HG02852 (cell line): ENCODE measurements at regions not wholly inside any gene's neighbourhood (a gene's known extent, or its start where the extent isn't known, plus 50 kb on each side); places are given as distances from the start of the nearest gene placed in this dataset.

ENCODE experiments used
- ATAC-seq: cut with Tn5 transposase; IDR thresholded peaks from one replicate; pipeline ENCODE4 v1.9.1; 2021; ENCODE audit warnings: mild to moderate bottlenecking, moderate library complexity; ENCODE audit not compliant: unreplicated experiment

DNA sequence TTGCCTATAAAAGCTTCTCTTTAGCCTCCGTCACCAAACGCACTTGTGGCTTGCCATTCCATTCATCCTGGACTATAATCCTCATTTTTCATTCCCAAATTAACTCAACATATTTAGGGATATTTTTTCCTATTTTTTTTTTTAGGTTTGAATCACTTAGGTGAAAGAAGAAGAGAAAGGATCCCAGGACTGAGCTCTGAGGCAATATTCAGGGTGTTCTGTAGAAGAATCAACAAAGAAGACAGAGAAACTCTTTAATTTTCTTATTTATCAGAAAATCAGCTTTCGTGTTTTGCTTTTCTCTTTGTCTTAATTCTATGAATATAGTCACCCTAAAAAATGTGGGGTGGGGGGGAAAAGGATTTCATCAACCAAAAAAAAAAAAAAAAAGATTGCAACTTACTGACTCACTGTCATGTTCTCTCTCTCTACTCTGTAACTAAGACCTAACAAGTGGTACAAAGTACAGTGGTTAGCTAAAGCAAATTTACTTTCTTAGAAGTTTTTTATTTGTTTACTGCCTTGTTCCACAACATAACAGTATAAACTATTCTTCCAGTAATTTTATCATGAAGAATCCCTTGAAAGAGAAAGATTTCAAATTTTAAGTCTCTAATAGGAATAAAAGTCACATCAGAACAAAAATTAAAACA lies 272.0 kb downstream of the DHX15 start:
- ATAC-seq = no peak

DNA sequence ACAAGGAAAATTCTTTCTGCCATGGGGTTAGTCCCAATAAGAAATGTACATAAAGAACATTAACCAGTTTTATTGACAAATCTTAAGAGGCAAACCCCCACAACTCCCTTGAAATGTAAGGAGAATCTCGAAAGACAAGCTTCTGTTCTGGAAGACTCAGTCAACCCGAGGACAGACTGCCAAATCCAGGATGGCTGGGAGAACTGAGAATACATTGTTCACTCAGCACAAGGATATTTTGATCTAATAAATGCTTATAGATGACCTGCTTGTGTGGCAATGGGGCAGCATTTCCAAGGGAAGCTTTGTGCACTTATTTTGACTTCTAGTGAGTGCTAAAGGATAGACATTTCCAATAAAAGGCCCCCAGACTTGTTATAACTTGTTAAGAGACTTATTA lies 280.4 kb downstream of the DHX15 start:
- ATAC-seq = no peak

DNA sequence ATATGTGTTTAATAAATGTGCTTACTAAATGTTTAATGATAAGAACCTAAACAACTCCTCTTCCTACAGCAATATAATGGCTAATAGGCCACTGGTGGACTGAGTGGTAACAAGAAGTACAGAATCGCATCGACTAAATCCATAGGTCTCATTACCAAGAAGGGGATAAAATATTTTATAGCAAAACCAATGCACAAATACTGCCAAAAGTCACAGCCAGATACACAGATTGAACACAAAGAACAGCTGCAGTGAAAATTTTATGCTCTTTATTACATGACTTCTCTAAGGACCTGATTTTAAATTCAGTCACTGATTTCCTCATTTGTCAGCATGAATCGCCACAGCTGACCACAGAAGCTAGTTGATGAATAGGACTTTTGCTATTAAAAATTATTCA lies 285.4 kb downstream of the DHX15 start:
- ATAC-seq = no peak

DNA sequence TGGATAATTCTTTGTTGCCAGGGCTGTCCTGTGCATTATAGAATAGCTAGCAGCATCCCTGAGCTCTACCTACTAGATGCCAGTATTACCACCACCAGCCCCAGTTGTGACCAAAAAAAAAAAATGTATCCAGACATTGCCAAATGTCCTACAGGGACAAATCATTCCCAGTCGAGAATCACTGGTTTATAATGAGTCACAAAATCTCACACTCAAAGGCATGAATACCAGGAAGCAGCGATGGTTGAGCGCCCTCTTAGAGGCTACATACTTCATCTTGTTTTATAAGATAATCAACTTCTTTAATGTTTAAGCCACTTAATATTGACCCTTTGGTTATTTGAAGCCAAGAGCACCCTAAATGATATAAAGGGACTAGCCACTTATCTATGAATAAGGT lies 297.3 kb downstream of the DHX15 start:
- ATAC-seq = no peak

DNA sequence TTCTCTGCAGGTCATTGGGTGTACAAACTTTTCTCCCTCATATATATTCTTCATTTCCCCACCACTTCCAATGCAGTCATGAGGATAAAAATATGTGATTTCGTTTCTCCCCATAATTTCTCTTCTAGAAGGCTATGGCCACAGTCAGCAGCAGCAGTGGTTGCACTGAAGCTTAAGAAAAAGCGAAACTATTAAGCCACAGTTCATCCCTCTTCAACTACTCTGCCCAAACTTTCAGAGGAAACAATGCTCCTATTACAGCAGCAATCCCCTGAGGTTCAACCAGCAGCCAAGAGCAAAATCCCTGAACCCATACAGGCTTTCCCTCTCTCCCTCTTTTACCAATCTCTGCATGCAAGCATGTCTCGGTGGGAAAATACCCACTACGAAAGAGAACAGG lies 298.6 kb downstream of the DHX15 start:
- ATAC-seq = no peak

DNA sequence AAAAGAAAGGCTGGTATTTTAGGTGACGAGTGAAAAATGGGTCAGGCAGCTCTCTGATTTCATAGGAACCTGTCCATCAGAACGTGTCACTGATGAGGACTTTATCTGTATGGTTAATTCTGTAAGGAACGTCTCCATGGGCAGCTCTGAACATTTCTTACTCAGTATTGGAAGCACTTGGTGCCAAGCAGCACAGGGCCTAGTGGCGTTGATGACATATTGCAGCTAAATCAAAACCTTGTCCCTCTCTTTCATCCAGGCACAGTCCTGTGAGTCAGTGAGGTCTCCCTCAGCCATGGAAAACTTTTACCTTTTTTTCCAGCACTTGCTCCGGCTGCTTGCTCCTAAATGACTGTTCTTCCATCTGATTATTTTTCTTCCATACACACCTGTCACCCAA lies 301.9 kb downstream of the DHX15 start:
- no peak for ATAC-seq

DNA sequence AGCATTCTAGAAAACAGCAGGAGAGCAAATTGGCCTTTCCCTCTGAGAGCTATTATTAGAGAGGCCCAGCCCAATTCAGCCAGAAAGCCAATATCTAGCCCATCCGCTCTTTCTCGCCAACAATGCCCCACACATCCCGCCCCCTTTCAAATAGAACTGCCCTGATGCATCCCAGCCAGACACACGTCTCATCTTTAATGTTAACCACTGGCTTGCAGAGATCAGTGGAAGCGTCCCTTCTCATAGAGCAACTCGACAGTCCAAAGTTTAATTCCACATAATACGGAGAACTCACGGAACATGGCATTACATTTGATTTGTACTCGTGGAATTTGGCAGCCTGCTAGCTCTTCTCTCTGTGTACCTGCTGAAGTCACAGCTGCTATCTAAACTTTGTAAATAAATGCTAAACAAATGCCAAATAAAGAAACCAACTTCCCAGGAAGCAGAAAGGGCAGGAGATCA lies 304.4 kb downstream of the DHX15 start:
- ATAC-seq = no peak

DNA sequence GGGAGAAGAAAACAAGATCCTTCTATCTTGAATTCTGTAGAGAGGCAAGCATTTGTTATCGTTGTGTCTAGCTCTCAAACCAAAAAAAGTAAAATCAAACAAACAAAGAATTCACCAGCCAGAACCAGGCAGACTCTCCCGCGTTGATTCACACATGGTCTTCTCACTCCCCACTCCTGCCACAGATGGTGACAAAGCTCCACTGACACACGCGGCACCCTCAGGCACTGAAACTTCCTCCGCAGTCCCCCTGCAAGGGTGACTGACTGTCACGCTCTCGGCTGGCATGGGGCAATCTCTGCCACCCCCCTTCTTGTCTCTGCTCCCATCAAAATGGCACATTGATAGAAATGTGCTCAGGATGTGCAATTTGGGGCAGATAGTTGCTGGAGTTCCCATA lies 304.9 kb downstream of the DHX15 start:
- no peak for ATAC-seq

DNA sequence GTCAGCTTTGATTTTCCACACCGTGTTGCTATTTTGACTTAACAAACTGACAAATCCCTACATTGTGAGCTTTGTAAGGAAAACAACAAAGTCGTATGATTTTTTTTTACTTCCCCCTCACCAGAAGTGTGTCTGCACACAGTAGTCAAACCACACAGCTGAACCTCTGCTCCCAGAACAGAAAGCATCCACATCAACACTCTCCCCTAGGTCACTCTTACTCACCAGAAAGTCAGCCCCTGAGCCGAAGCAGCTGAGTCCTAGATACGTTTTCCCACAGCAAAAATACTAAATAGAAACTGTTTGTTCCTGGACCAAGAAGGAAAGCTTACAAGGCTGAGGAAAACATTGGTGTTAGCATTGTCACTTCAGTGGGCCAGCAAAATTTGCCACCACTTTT lies 305.7 kb downstream of the DHX15 start:
- ATAC-seq = no peak

DNA sequence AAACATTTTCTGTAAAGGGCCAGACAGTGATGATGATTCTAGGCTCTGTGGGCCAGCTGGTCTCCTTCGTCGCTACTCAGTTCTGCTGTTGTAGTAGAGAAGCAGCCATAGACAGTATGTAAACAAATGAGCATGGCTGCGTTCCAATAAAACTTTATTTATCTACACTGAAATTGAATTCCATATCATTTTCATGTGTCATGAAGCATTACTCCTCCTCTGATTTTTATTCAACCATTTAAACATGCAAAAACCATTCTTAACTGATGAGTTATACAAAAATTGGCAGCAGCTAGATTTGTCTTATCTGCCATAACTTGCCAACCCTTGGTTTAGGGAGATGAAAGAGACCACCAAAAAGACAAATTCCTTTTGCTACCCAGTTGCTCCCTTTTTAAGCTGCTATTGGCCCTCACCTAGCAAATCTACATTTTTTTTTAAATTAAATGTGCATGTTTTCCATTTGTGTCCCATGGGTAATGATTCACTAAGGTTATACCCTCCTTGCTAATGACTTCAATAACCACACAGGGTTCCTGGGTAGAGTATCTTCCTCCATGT lies 309.9 kb downstream of the DHX15 start:
- no peak for ATAC-seq

DNA sequence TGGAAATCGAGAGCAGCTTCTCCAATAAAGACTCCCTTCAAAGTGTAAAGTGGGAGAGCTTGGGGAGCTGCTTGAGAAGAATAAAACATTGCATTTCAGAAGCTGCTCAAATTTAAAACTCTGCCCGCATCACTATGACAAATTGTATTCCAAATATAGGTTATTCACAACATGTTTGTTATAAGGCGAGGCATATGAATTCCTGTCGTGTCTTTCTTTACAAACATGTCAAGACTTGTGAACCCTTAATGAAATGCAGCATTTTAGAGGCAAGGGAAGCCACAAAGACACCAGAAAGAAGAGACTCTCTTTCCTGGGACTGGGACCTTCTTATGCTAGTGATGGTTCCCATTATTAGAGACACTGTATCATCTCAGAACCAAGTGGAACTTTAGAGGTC lies 311.2 kb downstream of the DHX15 start:
- no peak for ATAC-seq

DNA sequence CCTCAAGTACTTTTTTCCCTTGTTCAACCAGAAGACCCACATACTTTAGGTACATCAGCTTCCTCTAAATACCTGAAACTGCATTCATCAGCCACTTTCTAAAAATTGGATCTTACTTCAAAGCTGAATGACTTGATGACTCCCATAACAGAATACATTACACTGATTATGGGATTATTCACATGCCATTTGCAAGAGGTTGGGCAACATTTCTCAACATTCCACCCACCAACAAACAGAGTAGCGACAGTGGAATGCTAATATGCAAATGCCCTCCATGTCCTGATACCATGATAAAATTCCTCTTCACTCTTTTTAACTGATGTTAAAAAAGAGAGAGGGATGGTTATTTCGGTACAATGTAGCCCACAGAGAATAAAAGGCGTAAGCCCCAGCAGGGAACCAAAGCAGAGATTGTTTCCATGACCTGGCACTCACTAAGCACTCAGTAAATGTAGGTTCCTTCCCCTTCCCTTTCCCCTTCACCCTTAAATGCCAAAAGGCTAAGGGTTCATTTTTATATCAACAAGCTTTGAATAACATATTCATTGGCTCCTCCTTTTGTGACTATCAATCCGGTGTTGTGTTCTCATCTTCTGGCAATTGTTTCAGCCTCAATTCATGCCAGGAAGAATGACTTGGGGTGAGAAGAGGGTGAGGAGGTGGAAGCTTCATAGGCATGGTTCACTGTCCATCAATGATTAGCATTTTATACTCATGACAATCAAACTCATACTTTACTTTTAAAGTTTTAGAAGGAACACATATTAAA lies 317.2 kb downstream of the DHX15 start:
- ATAC-seq = no peak

DNA sequence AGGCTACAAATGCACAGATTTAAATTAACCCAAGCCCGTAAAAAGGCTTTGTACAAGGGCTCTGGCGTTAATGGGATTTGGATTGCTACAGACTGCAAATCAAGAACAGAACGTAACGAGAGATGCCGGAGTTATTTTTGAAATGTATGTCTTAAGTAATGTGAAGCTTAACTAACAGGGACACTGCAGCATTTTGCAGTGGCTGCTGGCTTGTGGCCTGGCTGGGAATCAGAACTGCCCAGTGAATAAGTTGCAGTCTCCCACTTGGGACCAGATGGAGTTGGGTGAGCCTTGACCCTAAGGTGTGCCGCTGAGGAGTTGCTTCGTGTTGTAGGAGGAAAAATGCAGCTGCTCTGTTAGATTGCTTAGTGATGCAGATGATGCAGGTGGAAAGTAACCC lies 318.4 kb downstream of the DHX15 start:
- no peak for ATAC-seq

DNA sequence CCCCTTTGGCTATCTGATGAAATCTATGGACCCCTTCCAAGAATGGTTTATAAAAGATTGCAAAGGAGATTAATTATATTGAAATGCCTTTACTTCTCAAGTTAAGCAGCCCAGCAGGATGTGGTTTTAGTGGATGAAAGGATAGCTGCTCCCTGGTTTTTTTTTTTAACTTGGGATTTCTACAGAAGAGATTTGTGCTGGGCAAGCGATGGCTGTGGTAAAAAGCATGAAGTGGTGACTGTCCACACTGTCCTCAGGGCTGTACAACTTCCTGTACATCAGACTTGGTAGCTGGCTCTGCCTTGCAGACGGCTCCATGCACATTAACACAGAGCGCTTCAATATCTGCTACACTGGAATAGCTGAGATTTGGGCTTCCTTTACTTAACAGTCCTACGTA lies 321.7 kb downstream of the DHX15 start:
- no peak for ATAC-seq

DNA sequence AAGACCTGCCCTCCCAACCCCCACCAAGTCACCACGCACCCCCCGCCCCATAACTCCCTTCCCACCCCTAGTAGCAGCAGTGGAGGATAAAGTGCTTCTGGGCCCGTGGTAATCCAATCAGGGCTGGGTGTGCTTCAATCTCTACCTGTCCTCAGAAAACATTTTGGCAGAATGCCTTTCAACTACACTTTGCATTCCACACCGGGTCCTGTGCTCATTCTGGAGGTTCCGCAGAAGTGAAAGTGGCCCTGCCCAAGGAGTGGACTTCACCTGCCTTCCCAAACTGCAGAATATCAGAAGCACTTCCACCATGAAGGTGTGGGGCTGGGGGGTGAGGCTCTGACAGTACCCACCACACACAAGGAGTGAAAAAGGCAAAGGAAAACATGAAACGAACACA lies 322.3 kb downstream of the DHX15 start:
- ATAC-seq = no peak

DNA sequence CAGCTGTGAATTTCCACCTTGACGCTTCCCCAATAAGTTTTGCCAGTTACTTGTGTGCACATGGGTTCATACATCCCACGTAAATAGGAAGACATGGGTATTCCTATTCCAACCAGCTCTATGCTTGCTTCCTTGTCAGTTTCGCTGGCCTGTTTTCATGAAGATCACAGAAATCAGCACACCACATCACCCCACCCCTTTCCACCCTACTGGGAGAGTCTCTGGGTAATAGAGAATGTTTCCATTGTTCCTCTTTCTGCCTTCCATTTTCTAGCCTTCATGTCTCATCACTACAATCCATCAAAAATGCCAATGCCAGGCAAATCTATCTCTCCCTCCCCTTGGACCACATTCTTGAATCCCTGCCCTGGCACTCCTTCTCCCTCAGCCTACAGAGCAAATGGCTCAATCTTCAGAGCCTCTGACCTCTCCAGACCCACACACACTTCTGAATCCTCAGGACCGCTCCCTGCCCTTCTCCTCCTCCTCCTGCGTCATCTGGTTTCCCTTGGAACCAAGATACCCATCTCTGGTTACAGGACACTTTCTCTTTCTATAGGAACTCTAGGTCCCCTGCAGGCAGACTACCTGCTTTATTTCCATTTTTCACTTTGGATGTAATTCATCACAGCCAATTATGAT lies 323.3 kb downstream of the DHX15 start:
- no peak for ATAC-seq

DNA sequence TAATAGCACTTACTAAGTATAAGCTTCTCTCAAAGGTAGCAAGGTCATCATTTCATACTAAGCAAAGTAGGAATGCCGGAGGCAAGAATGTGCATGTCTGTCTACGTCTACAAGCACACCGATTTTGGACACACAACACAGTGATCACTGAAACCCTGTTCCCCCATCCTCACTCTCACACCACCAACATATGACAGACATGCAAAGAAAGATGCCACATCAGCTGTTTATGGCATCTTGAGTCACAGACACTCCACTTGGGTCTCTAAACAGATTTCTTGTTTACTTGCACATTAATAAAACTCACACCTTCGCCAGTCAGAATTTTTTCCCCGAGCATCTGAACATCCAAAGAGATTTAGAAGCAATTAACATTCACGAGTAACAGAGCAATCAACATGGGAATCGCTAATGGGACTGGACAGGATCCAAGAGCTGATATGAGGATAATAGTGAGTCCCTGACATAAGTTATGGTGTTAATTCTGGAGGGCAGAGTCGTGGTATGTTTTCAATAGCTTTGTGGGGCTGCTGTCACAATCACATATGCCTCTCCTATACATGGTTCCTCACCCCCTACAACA lies 324.1 kb downstream of the DHX15 start:
- no peak for ATAC-seq

DNA sequence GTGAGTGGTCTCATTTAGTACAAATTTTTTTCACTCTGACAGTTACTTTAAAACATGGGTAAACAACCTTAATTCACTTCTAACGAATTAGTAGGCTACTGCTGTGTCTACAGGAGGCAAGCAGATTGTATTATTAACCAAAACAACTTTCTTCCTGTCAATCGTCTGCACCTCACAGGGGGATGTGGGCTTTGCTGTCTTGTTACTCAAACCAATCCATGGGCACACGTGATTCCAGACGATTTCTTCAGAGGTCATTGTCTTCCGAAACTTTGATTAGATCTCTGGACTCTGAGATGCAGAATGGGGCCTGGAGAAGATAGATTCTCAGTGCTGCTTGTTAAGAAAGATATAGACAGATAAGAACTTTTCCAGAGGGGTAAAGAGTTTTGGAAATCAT lies 327.8 kb downstream of the DHX15 start:
- ATAC-seq = no peak

DNA sequence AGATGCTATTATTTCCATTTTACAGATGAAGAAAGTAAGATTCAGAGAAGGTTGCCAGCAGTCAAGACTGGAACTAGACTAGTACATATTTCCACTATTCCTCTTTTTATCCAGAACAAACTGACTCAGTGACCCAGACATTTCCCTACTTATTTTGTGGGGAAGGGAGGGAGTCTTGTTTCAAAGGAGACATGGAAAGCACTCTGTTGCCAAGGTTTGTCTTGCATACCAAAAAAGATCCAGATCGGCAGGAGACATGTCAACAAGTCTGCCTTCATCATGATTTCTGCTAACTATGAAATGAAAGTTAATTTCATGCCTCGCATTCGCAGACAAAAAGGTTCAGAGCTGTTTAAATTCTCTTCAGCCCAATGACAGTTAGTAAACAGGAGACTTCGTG lies 328.3 kb downstream of the DHX15 start:
- ATAC-seq = no peak

DNA sequence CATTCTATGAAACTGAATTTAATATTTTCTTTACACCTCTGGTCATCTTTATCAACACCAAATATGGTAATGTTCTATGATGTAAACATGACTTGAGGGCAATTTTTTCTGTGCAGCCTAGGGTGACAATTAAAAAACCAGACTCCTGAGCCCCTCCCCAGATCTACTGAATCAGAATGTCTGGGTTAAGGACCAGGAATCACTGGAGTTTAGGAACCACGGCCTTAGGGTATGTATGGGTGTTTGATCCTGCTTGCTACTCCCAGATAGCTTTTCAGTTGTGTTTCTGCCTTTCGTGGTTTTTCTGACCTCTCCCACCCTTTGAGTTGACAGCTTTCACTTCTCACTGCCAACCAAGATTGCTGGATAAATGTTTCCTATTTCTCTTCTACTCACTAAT lies 332.2 kb downstream of the DHX15 start:
- no peak for ATAC-seq

DNA sequence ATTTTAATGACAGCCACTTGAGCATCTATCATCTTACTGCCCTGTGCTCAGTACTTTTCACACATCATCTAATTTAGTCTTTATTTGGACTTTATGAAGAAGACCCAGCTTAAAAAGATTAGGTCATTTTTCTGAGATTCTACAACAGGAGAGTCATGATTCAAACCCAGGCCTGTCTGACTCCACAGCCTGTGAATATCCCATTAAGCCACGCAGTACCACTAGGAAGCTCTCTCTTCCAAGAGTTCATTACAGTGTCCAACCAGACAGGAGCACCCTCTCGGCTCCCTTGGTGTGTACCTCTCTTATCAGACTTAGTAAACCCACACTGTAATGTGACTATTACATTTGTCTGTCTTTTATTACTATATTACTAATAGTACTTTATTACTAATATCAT lies 332.8 kb downstream of the DHX15 start:
- no peak for ATAC-seq

DNA sequence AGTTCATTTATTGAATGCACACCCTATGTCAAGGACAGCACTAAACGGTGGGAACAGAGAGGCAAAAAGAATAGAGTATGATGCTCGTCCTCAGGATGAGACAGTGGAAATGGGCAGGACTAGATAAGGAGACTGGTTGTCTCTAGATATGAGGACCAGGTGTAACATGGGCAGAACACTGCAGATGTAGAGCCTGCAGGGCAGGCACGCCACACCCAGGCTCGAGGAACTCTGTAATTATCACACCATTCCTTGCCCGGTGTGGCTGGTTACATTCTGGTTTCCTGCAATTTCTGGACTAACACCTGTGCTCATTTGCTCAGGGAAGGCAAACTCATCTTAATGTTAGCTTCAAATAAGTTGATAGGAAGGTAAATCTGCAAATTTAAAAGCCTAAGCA lies 334.4 kb downstream of the DHX15 start:
- no peak for ATAC-seq
